ENCODE measurements at regions not wholly inside any gene's neighbourhood (a gene's known extent, or its start where the extent isn't known, plus 50 kb on each side); places are given as distances from the start of the nearest gene placed in this dataset.

DNA sequence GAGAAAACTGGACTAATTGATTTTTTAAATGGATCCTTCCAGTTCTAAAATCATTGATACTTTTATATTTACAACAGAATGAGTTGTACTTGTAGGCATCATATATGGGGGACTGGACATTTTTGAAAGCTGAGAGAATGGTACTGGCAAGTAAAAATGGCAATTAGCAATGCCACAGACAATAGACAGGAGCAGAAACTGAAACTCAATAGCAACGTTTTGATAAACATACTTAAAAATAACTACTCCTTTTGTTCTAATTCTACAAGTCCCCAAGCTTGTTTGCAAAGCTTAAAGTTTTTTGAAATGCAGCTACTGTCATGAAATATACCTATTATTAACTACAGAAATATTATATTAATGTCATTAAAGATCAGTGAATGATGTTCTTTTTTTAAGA lies 52.8 kb upstream of the FBXL7 start:
- H3K27me3 Mint-ChIP-seq, result no peaks in the 10 kb centered on the region
- no peak overlapping the region for H3K4me3 Mint-ChIP-seq
- no peaks in the 10 kb centered on the region for H3K4me1 Mint-ChIP-seq (ENCODE audit: low read depth)
- no peak overlapping the region for H3K27ac Mint-ChIP-seq
- peaks cover 13% of the 10 kb centered on the region for H3K9me3 Mint-ChIP-seq
- H3K36me3 Mint-ChIP-seq (ENCODE audit: low read depth), result no peaks in the 10 kb centered on the region

DNA sequence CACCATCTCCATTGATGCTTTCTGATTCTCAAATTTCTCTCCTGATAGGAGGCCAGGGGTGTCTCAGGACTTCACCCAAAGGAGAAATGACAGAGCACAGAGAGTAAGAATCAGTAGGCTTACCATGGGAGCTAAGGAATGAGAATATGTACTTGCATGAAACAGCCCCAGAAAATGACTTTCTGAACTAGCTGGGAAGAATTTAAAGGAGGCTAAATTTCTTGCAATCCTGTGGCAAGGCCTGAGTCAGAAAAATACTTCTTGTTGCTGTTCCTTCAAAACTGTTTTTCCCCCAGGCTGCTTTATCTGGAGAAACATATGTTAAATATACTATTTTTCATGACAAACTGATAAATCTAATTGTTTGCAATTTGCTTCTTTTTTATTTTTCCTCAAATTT lies 53.4 kb upstream of the FBXL7 start:
- Mint-ChIP-seq H3K36me3 (ENCODE audit: low read depth) (no peaks in the 10 kb centered on the region), H3K27me3 (no peaks in the 10 kb centered on the region), H3K9me3 (peaks cover 13% of the 10 kb centered on the region), H3K27ac (no peak overlapping the region), H3K4me1 (ENCODE audit: low read depth) (no peaks in the 10 kb centered on the region), H3K4me3 (no peak overlapping the region)

- H3K9me3 Mint-ChIP-seq, result peaks cover 17% of the 10 kb centered on the region
- H3K36me3 Mint-ChIP-seq (ENCODE audit: low read depth), result no peaks in the 10 kb centered on the region
- H3K27me3 Mint-ChIP-seq, result no peaks in the 10 kb centered on the region
- no peaks in the 10 kb centered on the region for H3K4me1 Mint-ChIP-seq (ENCODE audit: low read depth)
- no peak overlapping the region for H3K27ac Mint-ChIP-seq
- no peak overlapping the region for H3K4me3 Mint-ChIP-seq
These were observed 57.8 kb upstream of the FBXL7 start for GRCh38 chr5:15442193-15442570.

- Mint-ChIP-seq H3K4me3 (no peak overlapping the region), H3K36me3 (ENCODE audit: low read depth) (no peaks in the 10 kb centered on the region), H3K4me1 (ENCODE audit: low read depth) (no peaks in the 10 kb centered on the region), H3K27me3 (no peaks in the 10 kb centered on the region), H3K27ac (no peak overlapping the region), H3K9me3 (peaks cover 17% of the 10 kb centered on the region)
These were observed 58.4 kb upstream of the FBXL7 start for GRCh38 chr5:15441433-15442192.

GRCh38 chr5:15440434-15440833 lies 59.5 kb upstream of the FBXL7 start:
- Mint-ChIP-seq H3K27ac (no peak overlapping the region), H3K9me3 (peaks cover 13% of the 10 kb centered on the region), H3K36me3 (ENCODE audit: low read depth) (no peaks in the 10 kb centered on the region), H3K4me3 (no peak overlapping the region), H3K27me3 (no peaks in the 10 kb centered on the region), H3K4me1 (ENCODE audit: low read depth) (no peaks in the 10 kb centered on the region)

DNA sequence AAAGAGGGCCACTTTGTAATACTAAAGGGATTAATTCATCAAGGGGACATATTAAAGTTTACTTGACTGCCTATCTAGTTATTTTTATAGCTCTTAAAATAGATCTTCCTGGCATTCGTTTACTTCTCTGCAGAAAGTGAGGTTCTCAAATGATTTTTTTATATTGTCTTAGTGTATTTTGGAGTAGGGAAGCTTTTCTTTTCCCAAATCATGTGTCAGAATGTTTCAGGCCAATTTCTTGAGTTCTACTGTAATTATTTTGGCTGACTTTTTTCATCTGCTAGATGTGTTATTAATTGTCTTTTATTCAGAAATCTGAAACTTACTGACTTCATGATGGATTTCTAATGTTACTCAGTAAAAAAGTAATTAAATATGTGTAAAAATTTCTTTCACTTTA lies 60.2 kb upstream of the FBXL7 start:
- Mint-ChIP-seq H3K36me3 (ENCODE audit: low read depth) (no peaks in the 10 kb centered on the region), H3K4me3 (no peak overlapping the region), H3K27me3 (no peaks in the 10 kb centered on the region), H3K4me1 (ENCODE audit: low read depth) (no peaks in the 10 kb centered on the region), H3K9me3 (peaks cover 8% of the 10 kb centered on the region), H3K27ac (no peak overlapping the region)

- Mint-ChIP-seq H3K4me1 (ENCODE audit: low read depth) (no peaks in the 10 kb centered on the region), H3K36me3 (ENCODE audit: low read depth) (no peaks in the 10 kb centered on the region), H3K4me3 (no peak overlapping the region), H3K27me3 (no peaks in the 10 kb centered on the region), H3K9me3 (peaks cover 9% of the 10 kb centered on the region), H3K27ac (no peak overlapping the region)
These were observed 66.3 kb upstream of the FBXL7 start for GRCh38 chr5:15433709-15434108.

DNA sequence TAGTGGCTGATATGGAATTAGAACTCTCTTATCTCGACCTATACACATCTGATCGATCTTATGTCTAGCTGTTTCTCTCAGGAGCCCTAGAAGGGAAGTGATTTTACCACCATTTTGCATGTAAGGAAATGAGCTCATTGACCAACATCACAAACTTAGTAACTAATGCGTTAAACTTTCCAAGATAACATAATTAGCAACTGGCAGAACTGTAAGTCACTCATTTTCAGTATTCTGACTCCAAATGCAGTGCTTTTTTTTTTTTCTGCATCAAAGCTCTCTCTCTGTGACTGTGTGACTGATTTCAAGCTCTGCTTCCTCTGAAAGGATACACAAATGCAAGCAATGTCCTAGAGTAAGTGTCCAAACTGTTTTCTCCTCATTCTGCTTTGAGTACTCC lies 68.1 kb upstream of the FBXL7 start:
- Mint-ChIP-seq H3K27me3 (no peaks in the 10 kb centered on the region), H3K4me1 (ENCODE audit: low read depth) (no peaks in the 10 kb centered on the region), H3K9me3 (peaks cover 9% of the 10 kb centered on the region), H3K36me3 (ENCODE audit: low read depth) (no peaks in the 10 kb centered on the region), H3K27ac (no peak overlapping the region), H3K4me3 (no peak overlapping the region)

DNA sequence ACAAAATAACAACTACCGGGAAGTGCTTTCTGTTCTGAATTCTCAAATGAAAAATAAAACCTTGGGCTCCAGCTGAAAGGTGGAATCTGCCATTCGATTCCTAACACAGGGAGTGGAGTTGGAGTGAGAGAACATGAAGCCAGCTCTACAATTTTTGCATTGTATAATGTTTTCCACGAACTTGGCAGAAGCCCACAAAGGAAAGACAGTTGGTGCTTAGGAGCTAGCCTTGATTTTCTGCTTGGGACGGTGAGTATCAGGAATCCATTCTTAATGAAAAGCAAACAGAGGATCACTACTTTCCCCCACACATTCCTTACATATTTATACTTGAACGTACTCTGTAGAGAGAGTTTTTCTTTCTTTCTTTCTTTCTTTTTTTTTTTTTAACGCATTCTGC lies 74.2 kb upstream of the FBXL7 start:
- Mint-ChIP-seq H3K27ac (no peak overlapping the region), H3K36me3 (ENCODE audit: low read depth) (no peaks in the 10 kb centered on the region), H3K4me3 (no peak overlapping the region), H3K4me1 (ENCODE audit: low read depth) (no peaks in the 10 kb centered on the region), H3K9me3 (peaks cover 5% of the 10 kb centered on the region), H3K27me3 (no peaks in the 10 kb centered on the region)

- H3K4me1 Mint-ChIP-seq (ENCODE audit: low read depth), result no peaks in the 10 kb centered on the region
- H3K27ac Mint-ChIP-seq, result no peak overlapping the region
- H3K4me3 Mint-ChIP-seq, result no peak overlapping the region
- no peaks in the 10 kb centered on the region for H3K9me3 Mint-ChIP-seq
- H3K27me3 Mint-ChIP-seq, result no peaks in the 10 kb centered on the region
- no peaks in the 10 kb centered on the region for H3K36me3 Mint-ChIP-seq (ENCODE audit: low read depth)
These were observed 75.2 kb upstream of the FBXL7 start for GRCh38 chr5:15424769-15425168.

- Mint-ChIP-seq H3K27ac (no peak overlapping the region), H3K4me1 (ENCODE audit: low read depth) (no peaks in the 10 kb centered on the region), H3K36me3 (ENCODE audit: low read depth) (no peaks in the 10 kb centered on the region), H3K4me3 (no peak overlapping the region), H3K9me3 (peaks cover 5% of the 10 kb centered on the region), H3K27me3 (no peaks in the 10 kb centered on the region)
These were observed 78.0 kb upstream of the FBXL7 start for GRCh38 chr5:15421921-15422412.

DNA sequence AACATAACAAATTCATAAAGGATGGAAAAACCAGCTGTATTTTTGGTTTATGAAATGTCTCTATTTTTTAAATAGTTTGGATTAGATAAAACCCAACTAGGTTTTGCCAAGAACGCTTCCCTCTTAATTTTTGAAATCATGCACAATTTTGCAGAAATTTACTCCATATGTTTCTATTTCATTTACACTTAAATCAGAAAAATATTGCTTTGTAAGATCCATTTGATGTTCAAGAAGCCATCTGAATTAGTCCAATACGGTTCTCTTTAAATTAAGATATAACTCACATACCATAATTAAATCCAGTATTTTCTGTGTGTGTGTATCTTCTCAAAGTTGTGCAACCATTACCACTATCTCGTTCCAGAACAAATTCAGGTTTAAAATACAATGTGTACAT lies 78.6 kb upstream of the FBXL7 start:
- Mint-ChIP-seq H3K4me3 (no peak overlapping the region), H3K27me3 (no peaks in the 10 kb centered on the region), H3K9me3 (peaks cover 8% of the 10 kb centered on the region), H3K27ac (no peak overlapping the region), H3K36me3 (ENCODE audit: low read depth) (no peaks in the 10 kb centered on the region), H3K4me1 (ENCODE audit: low read depth) (no peaks in the 10 kb centered on the region)

GRCh38 chr5:15420201-15420600 lies 79.8 kb upstream of the FBXL7 start:
- Mint-ChIP-seq H3K4me3 (no peak overlapping the region), H3K27ac (no peak overlapping the region), H3K9me3 (peaks cover 13% of the 10 kb centered on the region), H3K36me3 (ENCODE audit: low read depth) (no peaks in the 10 kb centered on the region), H3K27me3 (no peaks in the 10 kb centered on the region), H3K4me1 (ENCODE audit: low read depth) (no peaks in the 10 kb centered on the region)

- no peak overlapping the region for H3K4me3 Mint-ChIP-seq
These were observed 82.8 kb upstream of the FBXL7 start for GRCh38 chr5:15417156-15417555.

GRCh38 chr5:15406478-15406877 lies 93.5 kb upstream of the FBXL7 start:
- no peak overlapping the region for H3K27ac Mint-ChIP-seq
- no peak overlapping the region for H3K4me3 Mint-ChIP-seq
- no peaks in the 10 kb centered on the region for H3K36me3 Mint-ChIP-seq (ENCODE audit: low read depth)
- H3K4me1 Mint-ChIP-seq (ENCODE audit: low read depth), result no peaks in the 10 kb centered on the region
- H3K9me3 Mint-ChIP-seq, result peaks cover 7% of the 10 kb centered on the region
- no peaks in the 10 kb centered on the region for H3K27me3 Mint-ChIP-seq

More at GRCh38 chr5:15417156-15417555, 82.8 kb upstream of the FBXL7 start:
- Mint-ChIP-seq H3K9me3 (peaks cover 33% of the 10 kb centered on the region), H3K27ac (no peak overlapping the region), H3K27me3 (no peaks in the 10 kb centered on the region), H3K4me1 (ENCODE audit: low read depth) (no peaks in the 10 kb centered on the region), H3K36me3 (ENCODE audit: low read depth) (no peaks in the 10 kb centered on the region)

DNA sequence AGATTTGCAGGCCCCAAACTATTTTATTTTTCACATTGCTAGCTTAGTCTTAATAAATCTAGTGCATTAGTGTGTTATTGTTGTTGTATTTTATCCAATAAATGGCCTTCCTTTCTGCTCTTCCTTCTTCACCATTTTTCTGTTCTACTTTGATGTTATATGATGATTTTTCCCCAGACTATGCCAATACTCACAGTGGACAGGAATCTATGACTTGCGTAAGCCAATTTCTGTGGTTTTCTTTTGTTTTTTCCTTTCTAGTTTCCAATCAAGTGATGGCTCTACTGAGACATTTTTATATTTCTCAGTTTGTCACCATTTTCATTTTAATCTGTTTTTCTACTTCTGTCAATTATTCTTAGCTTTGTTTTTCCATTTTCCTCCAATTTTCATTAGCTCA lies 106.8 kb upstream of the FBXL7 start:
- Mint-ChIP-seq H3K4me3 (no peak overlapping the region), H3K4me1 (ENCODE audit: low read depth) (no peaks in the 10 kb centered on the region), H3K27me3 (no peaks in the 10 kb centered on the region), H3K9me3 (no peaks in the 10 kb centered on the region), H3K27ac (no peak overlapping the region), H3K36me3 (ENCODE audit: low read depth) (no peaks in the 10 kb centered on the region)
